Endothelial cell of umbilical vein (primary cell): ENCODE measurements at regions not wholly inside any gene's neighbourhood (a gene's known extent, or its start where the extent isn't known, plus 50 kb on each side); places are given as distances from the start of the nearest gene placed in this dataset.

ENCODE experiments used
- BruUV-seq: library from RNA; stranded (reverse); fragments of 400-500 nt; replicated peaks from 2 replicates; lab custom pipeline; 2021; lab: Mats Ljungman, UMichigan
- CTCF ChIA-PET: fragments of 300-600, 350-600 bp; sonication (Branson Sonifier 250); formaldehyde crosslinking; loops from one replicate; lab custom pipeline; 2021; ENCODE audit warnings: antibody characterized with exemption, inconsistent platforms; lab: Charles Lee
- POLR2A ChIA-PET: fragments of 300-600, 350-600 bp; sonication (Branson Sonifier 250); formaldehyde crosslinking; loops from one replicate; lab custom pipeline; 2021; ENCODE audit warnings: antibody characterized with exemption, inconsistent platforms; lab: Charles Lee
- DNase-seq: peaks from one replicate; pipeline ENCODE4 v3.0.0-alpha.2; 2011; ENCODE audit warnings: low read depth, low spot score
- FAIRE-seq: peaks from 2 replicates; lab custom pipeline; 2011; peaks lifted over from hg19 to GRCh38; lab: Jason Lieb, UNC
- H2AFZ ChIP-seq: 2 replicates; pipeline ENCODE4 v1.6.0; 2012; ENCODE audit warnings: low read depth, low read length, control low read depth, inconsistent platforms
- H3K27ac ChIP-seq: 2 replicates; pipeline ENCODE4 v1.5.1; 2011; ENCODE audit warnings: low read depth, mild to moderate bottlenecking, control low read depth, low read length, moderate library complexity; ENCODE audit not compliant: insufficient read depth
- H3K27me3 ChIP-seq, 2 experiments: 2 replicates each; pipeline versions ENCODE4 v1.6.0 to v1.6.1; 2011; ENCODE audit warnings: low read length in 2 of 2, mixed read lengths in 1 of 2; ENCODE audit not compliant: control insufficient read depth in 2 of 2, insufficient read depth in 2 of 2
- H3K36me3 ChIP-seq, 2 experiments: 2 replicates in 1 of 2; 3 replicates in 1 of 2; pipeline ENCODE4 v1.5.1; 2011; ENCODE audit warnings: low read length in 2 of 2, mild to moderate bottlenecking in 1 of 2, moderate library complexity in 1 of 2; ENCODE audit not compliant: control insufficient read depth in 2 of 2, insufficient read depth in 2 of 2; ENCODE audit errors: extremely low read depth in 1 of 2
- H3K4me1 ChIP-seq: 3 replicates; pipeline ENCODE4 v1.5.1; 2011; ENCODE audit warnings: mild to moderate bottlenecking, low read length; ENCODE audit not compliant: control insufficient read depth, insufficient read depth; ENCODE audit errors: extremely low read depth
- H3K4me2 ChIP-seq: 2 replicates; pipeline ENCODE4 v1.6.1; 2011; ENCODE audit warnings: low read length, control low read depth, mixed read lengths; ENCODE audit not compliant: insufficient read depth
- H3K4me3 ChIP-seq, 3 experiments: fragments of 200-600 bp in 1 of 3; sonication (generic), shearing (Covaris generic) in 1 of 3; replicated peaks in 1 of 3; 2 replicates each; pipeline ENCODE4 v1.5.1; 2011 to 2016; ENCODE audit warnings: control low read depth in 3 of 3, low read length in 3 of 3, mild to moderate bottlenecking in 2 of 3, inconsistent platforms in 1 of 3, low read depth in 1 of 3, moderate library complexity in 1 of 3; ENCODE audit not compliant: insufficient read depth in 1 of 3
- H3K79me2 ChIP-seq: 2 replicates; pipeline ENCODE4 v1.6.0; 2012; ENCODE audit warnings: low read length, inconsistent platforms; ENCODE audit not compliant: control insufficient read depth, insufficient read depth
- H3K9ac ChIP-seq: replicated peaks from 2 replicates; pipeline ENCODE3; 2011; ENCODE audit warnings: low read length, control low read depth; ENCODE audit not compliant: insufficient read depth; ENCODE audit errors: extremely low read depth
- H3K9me1 ChIP-seq: replicated peaks from 3 replicates; pipeline ENCODE4 v1.6.0; 2011; ENCODE audit warnings: mild to moderate bottlenecking, low read length; ENCODE audit not compliant: control insufficient read depth, insufficient read depth; ENCODE audit errors: extremely low read depth
- H3K9me3 ChIP-seq: replicated peaks from 2 replicates; pipeline ENCODE4 v1.5.1; 2012; ENCODE audit warnings: low read length, inconsistent platforms; ENCODE audit not compliant: control insufficient read depth, insufficient read depth
- H4K20me1 ChIP-seq: replicated peaks from 2 replicates; pipeline ENCODE3; 2011; ENCODE audit warnings: mild to moderate bottlenecking, low read length; ENCODE audit not compliant: control insufficient read depth, insufficient read depth; ENCODE audit errors: extremely low read depth
- CTCF ChIP-seq, 2 donors: IDR thresholded peaks; 1 replicate in 1 of 2; 2 replicates in 1 of 2; pipeline ENCODE4 v1.5.1; 2011; ENCODE audit warnings: low read length in 2 of 2, mild to moderate bottlenecking in 2 of 2, moderate library complexity in 2 of 2, control low read depth in 1 of 2, inconsistent platforms in 1 of 2, low read depth in 1 of 2; ENCODE audit not compliant: insufficient read depth in 1 of 2; ENCODE audit errors: extremely low read depth in 1 of 2
- EZH2 ChIP-seq: IDR thresholded peaks from 2 replicates; pipeline ENCODE4 v1.6.1; 2012; ENCODE audit warnings: borderline replicate concordance, low read depth, mild to moderate bottlenecking, moderate library complexity, low read length, inconsistent platforms; ENCODE audit not compliant: severe bottlenecking
- FOS ChIP-seq: IDR thresholded peaks from 2 replicates; pipeline ENCODE4 v1.6.1; 2011; ENCODE audit warnings: mild to moderate bottlenecking, low read length, moderate library complexity, borderline replicate concordance; ENCODE audit not compliant: insufficient read depth
- GATA2 ChIP-seq: IDR thresholded peaks from 2 replicates; pipeline ENCODE4 v1.7.0; 2011; ENCODE audit warnings: low read depth, mild to moderate bottlenecking, moderate library complexity, mixed read lengths, low read length; ENCODE audit not compliant: insufficient read length, insufficient read depth
- JUN ChIP-seq: IDR thresholded peaks from 2 replicates; pipeline ENCODE4 v1.6.1; 2011; ENCODE audit warnings: borderline replicate concordance, low read depth; ENCODE audit not compliant: insufficient read length, insufficient read depth
- MAX ChIP-seq: IDR thresholded peaks from 2 replicates; pipeline ENCODE4 v1.6.1; 2011; ENCODE audit not compliant: insufficient read depth, insufficient read length
- MYC ChIP-seq: IDR thresholded peaks from one replicate; pipeline ENCODE4 v1.6.1; 2011; ENCODE audit warnings: mild to moderate bottlenecking, low read depth, low read length
- POLR2A ChIP-seq: IDR thresholded peaks from 2 replicates; pipeline ENCODE4 v1.6.1; 2012; ENCODE audit warnings: low read depth, mild to moderate bottlenecking, control low read depth, low read length
- POLR2AphosphoS5 ChIP-seq: IDR thresholded peaks from 2 replicates; pipeline ENCODE4 v1.6.1; 2012; ENCODE audit warnings: low read depth, mild to moderate bottlenecking, control low read depth, low read length, moderate library complexity; ENCODE audit not compliant: insufficient read depth
- dilution Hi-C: fragments of 300-500 bp; cut with MboI; formaldehyde crosslinking; loops from one replicate; pipeline ENCODE4 v1.15.0; 2019; ENCODE audit warnings: low sequenced_read_pairs; ENCODE audit not compliant: extremely low pct_ligation_motif_present
- intact Hi-C: fragments of 100-400 bp; cut with micrococcal nuclease; formaldehyde crosslinking; loops from one replicate; pipeline ENCODE4 v1.10.0; 2022

GRCh38 chrX:149383852-149384251, 121.3 kb downstream of the IDS start:
- H3K9me3 ChIP-seq: no peaks in the 10 kb centered on the region
- no peak overlapping the region for H3K9ac ChIP-seq
- intact Hi-C loops: no loop called here
- no peaks in the 10 kb centered on the region for H4K20me1 ChIP-seq
- no peak for DNase-seq
- ChIA-PET CTCF (no interaction called here), POLR2A (no interaction called here)
- no TSS peak for BruUV-seq
- no peak overlapping the region for H2AFZ ChIP-seq
- no peaks in the 10 kb centered on the region for H3K36me3 ChIP-seq
- H3K27me3 ChIP-seq: no peaks in the 10 kb centered on the region
- TF ChIP-seq FOS (no peak), POLR2A (no peak), POLR2AphosphoS5 (no peak), CTCF (IDR thresholded peaks at IDR 0.05; ENCODE audit: extremely low read depth in 1 of 2, insufficient read depth in 1 of 2, low read depth in 1 of 2, low read length in 2 of 2) (no peak), JUN (no peak), GATA2 (no peak), MAX (no peak), EZH2 (no peak), MYC (no peak)
- no peaks in the 10 kb centered on the region for H3K9me1 ChIP-seq
- H3K4me2 ChIP-seq: no peak overlapping the region
- dilution Hi-C loops: no loop called here
- no peaks in the 10 kb centered on the region for H3K79me2 ChIP-seq
- no peak for FAIRE-seq
- H3K27ac ChIP-seq: no peak overlapping the region
- no peaks in the 10 kb centered on the region for H3K4me1 ChIP-seq
- H3K4me3 ChIP-seq: no peak overlapping the region
